ENCODE measurements at regions not wholly inside any gene's neighbourhood (a gene's known extent, or its start where the extent isn't known, plus 50 kb on each side); places are given as distances from the start of the nearest gene placed in this dataset.

- H3K4me1 Mint-ChIP-seq = peaks cover 1% of the 10 kb centered on the region
- no peak for DNase-seq (ENCODE audit: low spot score in 2 of 2, unreplicated experiment in 2 of 2)
- H3K36me3 Mint-ChIP-seq = no peaks in the 10 kb centered on the region
- no peak overlapping the region for H3K4me3 Mint-ChIP-seq
- TF ChIP-seq CTCF (IDR thresholded peaks at IDR 0.05; ENCODE audit: unreplicated experiment) = no peak
- H3K27me3 Mint-ChIP-seq (ENCODE audit: low read depth) = no peaks in the 10 kb centered on the region
- no peak overlapping the region for H3K27ac Mint-ChIP-seq
- H3K9me3 Mint-ChIP-seq = peaks cover 11% of the 10 kb centered on the region
Observed at GRCh38 chr9:106127776-106128175, 433.4 kb downstream of the TMEM38B start.

- TF ChIP-seq CTCF (IDR thresholded peaks at IDR 0.05; ENCODE audit: unreplicated experiment) = no peak
- no peak for DNase-seq (ENCODE audit: low spot score in 2 of 2, unreplicated experiment in 2 of 2)
- no peaks in the 10 kb centered on the region for H3K27me3 Mint-ChIP-seq (ENCODE audit: low read depth)
- peaks cover 7% of the 10 kb centered on the region for H3K9me3 Mint-ChIP-seq
- H3K27ac Mint-ChIP-seq = no peak overlapping the region
- H3K4me3 Mint-ChIP-seq = no peak overlapping the region
- no peaks in the 10 kb centered on the region for H3K36me3 Mint-ChIP-seq
- H3K4me1 Mint-ChIP-seq = peaks cover 1% of the 10 kb centered on the region
Observed at GRCh38 chr9:106130374-106130773, 436.0 kb downstream of the TMEM38B start.

- TF ChIP-seq CTCF (IDR thresholded peaks at IDR 0.05; ENCODE audit: unreplicated experiment) = no peak
- Mint-ChIP-seq H3K36me3 (no peaks in the 10 kb centered on the region), H3K9me3 (no peaks in the 10 kb centered on the region), H3K27ac (no peak overlapping the region), H3K4me1 (no peaks in the 10 kb centered on the region), H3K4me3 (no peak overlapping the region), H3K27me3 (ENCODE audit: low read depth) (no peaks in the 10 kb centered on the region)
- no peak for DNase-seq (ENCODE audit: low spot score in 2 of 2, unreplicated experiment in 2 of 2)
Observed at GRCh38 chr9:106143781-106144180, 449.4 kb downstream of the TMEM38B start.

GRCh38 chr9:106146066-106146840 is 451.9 kb downstream of the TMEM38B start:
- Mint-ChIP-seq H3K4me3 (no peak overlapping the region), H3K4me1 (no peaks in the 10 kb centered on the region), H3K36me3 (no peaks in the 10 kb centered on the region), H3K27me3 (ENCODE audit: low read depth) (no peaks in the 10 kb centered on the region), H3K27ac (no peak overlapping the region), H3K9me3 (no peaks in the 10 kb centered on the region)
- TF ChIP-seq CTCF (IDR thresholded peaks at IDR 0.05; ENCODE audit: unreplicated experiment) = no peak
- no peak for DNase-seq (ENCODE audit: low spot score in 2 of 2, unreplicated experiment in 2 of 2)

- Mint-ChIP-seq H3K27ac (no peak overlapping the region), H3K36me3 (no peaks in the 10 kb centered on the region), H3K27me3 (ENCODE audit: low read depth) (no peaks in the 10 kb centered on the region), H3K9me3 (no peaks in the 10 kb centered on the region), H3K4me3 (no peak overlapping the region), H3K4me1 (no peaks in the 10 kb centered on the region)
- no peak for DNase-seq (ENCODE audit: low spot score in 2 of 2, unreplicated experiment in 2 of 2)
- TF ChIP-seq CTCF (IDR thresholded peaks at IDR 0.05; ENCODE audit: unreplicated experiment) = no peak
Observed at GRCh38 chr9:106146886-106147285, 452.5 kb downstream of the TMEM38B start.

Data from mesothelial cell of epicardium (in vitro differentiated cells).